ENCODE measurements at regions not wholly inside any gene's neighbourhood (a gene's known extent, or its start where the extent isn't known, plus 50 kb on each side); places are given as distances from the start of the nearest gene placed in this dataset.

- DNase-seq, result no peak
Observed at GRCh38 chr2:2762166-2762908, 431.3 kb upstream of the MYT1L start.

DNA sequence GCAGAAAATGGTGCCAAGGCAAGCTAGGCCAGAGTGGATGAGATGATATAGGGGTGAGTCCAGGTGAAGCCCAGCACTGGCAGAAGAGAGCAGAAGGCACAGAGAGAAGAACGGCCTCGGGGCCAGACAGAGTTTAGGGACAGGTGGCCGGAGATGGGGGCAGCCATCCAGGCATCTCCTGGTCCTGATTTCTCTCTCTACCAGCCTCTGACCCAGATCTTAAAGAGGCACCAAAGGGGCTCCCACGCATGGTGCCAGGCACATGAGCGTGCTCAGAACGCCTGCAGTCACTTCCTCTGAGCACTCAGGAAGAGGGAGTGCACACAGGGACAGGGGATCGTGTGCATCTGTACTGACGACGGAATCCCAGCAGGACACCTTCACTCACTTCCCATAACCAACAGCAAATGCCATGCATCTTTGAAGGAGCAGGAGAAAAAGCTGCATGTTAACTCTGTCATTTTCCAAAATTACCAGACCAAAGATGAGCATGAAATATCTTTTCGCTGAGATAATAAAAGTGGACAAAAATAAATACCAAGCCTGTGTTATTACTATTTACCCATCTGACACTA is 427.8 kb upstream of the MYT1L start:
- DNase-seq, result no peak

DNA sequence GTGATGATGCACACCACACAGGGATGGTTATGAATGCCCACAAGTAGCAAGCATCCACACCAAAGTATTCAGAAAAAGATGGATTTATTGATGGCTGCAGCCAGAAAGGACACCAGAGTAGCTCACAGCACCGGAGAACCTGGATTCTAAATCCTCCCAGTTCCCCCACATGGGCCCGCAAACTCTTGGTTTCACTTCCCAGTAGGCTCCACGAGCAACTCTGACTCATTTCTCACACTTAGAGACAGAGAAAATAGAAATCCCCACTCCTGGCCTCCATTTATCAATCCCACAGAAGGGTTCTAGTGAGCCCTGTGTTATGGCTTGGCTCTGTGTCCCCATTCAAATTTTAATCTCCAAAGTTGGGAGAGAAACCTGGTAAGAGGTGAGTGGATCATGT is 426.7 kb upstream of the MYT1L start:
- DNase-seq, result no peak

- no peak for DNase-seq
Observed at GRCh38 chr2:2756886-2757285, 425.8 kb upstream of the MYT1L start.

GRCh38 chr2:2755990-2756389 is 424.9 kb upstream of the MYT1L start:
- no peak for DNase-seq

- DNase-seq, result no peak
Observed at GRCh38 chr2:2754940-2755339, 423.9 kb upstream of the MYT1L start.

DNA sequence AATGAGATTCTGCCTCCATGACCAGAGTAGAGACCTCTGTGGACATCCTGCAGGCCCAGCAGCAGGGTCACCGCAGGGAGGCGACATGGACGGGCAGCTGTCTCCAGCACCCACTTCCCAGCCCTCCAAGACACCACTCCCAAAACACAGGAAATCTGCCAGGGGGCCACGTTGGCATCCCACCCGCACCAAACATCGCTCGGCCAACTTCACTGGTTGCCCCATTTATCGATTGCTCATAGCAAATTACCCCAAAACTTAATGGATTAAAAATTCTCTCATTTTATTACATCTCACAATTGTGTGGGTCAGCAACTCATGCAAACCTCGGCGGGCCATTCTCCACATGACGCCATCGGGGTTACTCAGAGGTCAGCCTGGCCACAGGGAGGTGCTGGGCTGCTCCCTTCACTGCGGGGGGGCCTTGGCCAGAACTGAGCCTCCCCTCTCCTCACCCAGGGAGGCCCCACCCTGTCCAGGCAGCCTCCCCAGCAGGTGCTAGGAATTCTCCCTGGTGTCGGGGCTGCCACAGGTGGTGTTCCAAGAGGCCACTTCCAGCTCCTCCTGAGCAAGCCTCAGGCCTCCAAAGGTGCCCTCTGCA is 420.7 kb upstream of the MYT1L start:
- DNase-seq, result no peak

DNA sequence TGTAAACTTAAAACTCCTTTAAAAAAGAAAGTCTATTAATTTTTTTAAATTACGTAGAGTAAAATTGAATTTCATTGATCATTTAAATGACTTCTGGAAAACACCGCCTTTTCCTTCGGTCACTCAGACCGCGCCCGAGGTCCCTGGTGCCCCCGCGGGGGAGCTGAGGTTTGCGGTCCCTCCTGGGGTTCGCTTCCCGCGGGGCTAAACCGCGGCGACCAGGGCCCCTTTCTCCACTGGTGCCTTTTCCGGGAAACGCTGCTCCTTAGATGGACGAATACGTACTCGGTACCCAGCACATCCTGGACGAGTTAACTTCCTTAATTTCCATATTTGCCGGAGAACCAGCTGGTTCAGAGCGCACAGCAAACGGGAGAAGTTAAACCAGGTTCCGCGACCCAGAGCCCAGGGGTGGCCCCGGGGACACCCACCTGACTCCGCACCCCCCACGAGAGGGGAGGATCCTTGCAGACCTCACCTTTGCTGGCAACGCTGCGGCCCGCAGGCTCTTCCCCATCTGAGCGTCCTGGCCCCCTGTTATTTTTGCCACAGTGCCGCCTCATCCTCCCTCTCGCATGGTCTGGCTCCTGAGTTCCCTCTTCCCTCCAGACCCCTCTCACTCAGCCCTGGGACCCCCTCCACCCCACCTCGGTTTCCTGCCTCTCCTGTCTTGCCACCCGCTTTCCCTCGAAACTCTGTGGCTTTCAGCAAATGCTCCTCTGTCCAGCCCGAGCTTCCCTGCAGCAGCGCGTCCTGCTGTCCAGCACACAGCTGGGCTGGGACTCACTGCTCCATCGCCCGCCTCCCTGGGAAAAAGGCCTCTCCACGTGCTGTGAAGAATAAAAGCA is 420.0 kb upstream of the MYT1L start:
- no peak for DNase-seq

DNA sequence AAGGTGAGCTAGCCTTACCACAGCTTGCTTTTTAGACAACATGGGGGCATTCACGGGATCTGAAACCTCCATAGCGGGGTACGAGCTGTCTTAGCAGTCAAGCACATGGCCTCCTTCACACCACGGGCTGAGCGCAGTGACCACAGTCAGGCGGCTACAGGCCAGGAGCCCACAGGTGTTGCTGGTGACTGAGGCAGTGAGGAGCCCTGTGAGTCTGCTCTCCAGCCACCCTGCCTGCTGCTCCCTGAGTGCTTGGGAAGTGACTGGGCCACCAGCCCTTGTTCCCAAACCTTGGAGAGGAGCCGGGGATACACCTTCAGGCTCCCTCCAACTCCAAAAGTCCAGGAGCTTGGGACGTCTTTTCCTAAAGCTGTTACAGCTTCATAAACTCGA is 418.1 kb upstream of the MYT1L start:
- no peak for DNase-seq

- DNase-seq, result no peak
Observed at GRCh38 chr2:2748399-2749205, 417.5 kb upstream of the MYT1L start.

DNA sequence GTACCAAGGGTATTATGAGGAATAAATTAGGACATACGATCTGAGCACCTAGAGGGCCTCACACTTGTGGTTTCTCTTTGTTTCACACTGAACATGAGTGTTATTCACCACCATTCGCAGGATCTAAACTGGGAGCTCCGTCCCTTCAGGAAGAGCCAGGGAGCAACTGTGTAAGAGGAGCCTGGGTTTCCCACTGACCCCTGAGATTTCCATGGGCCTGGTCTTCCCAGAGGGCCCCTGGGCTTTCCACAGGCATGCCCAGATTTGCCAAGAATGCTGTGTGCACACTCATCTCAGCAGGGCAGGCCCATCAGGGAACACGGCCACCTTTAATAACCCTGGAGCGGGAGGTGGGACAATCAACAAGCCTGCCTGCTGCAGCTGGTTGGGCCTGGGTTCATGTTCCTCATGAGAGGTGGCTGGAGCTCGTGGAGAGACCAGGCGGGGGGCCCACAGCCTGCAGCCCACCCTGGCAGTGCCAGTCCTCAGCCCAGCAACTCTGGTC is 416.8 kb upstream of the MYT1L start:
- no peak for DNase-seq

GRCh38 chr2:2746731-2747130 is 415.7 kb upstream of the MYT1L start:
- no peak for DNase-seq

GRCh38 chr2:2744958-2745715 is 414.1 kb upstream of the MYT1L start:
- DNase-seq, result no peak

GRCh38 chr2:2744107-2744506 is 413.0 kb upstream of the MYT1L start:
- DNase-seq, result no peak

DNA sequence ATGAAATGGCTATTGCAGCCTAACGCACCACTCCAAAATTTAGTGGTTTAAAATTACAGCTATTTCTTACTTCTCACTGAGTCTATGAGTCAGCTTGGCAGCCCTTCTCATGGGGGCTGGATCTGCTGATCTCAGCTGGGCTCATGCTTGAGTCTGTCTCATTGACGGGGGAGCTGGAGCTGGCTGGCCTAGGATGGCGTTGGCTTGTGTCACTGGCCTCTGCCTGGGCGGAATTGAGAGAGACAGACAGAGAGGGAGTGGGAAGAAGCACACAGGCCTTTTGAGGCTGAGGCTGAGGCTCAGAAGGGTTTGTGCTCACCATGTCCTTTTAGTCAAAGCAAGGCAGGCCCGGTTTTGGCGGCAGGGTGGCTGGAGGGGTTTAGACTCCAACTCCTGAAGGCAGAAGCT is 412.1 kb upstream of the MYT1L start:
- DNase-seq, result no peak

DNA sequence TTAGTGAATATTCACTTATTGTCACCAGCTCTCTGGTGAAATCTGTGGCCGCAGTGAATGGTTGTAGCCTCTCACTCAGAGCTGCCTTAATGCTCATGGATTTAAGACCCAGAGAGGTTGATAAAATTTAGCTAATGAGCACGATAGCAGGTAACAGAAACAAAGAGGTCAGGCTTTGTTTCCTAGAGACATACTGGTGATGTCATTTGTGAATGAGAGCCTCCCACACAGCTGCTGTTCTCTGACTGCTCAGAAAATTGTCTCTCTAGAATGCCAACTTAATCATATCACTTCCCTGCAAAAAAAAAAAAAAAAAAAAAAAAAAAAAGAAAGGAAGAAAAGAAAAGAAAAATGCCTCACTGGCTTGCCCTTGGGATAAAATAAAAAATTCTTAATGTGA is 411.7 kb upstream of the MYT1L start:
- no peak for DNase-seq

DNA sequence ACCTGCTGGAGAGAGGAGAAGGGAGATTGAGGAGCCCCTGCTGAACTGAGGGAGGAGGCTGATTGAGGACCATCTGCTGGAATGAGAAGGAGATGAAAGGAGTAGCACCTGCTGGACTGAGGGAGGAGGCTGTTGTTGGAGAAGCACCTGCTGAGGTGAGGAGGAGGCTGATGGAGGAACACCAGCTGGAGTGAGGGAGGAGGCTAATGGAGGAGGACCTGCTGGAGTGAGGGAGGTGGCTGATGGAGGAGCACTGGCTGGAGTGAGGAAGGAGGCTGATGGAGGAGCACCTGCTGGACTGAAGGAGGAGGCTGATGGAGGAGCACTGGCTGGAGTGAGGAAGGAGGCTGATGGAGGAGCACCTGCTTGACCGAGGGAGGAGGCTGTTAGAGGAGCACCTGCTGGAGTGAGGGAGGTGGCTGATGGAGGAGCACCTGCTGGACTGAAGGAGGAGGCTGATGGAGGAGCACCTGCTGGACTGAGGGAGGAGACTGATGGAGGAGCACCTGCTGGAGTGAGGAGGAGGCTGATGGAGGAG is 409.2 kb upstream of the MYT1L start:
- no peak for DNase-seq

GRCh38 chr2:2739231-2739795 is 408.2 kb upstream of the MYT1L start:
- no peak for DNase-seq

GRCh38 chr2:2738684-2739083 is 407.6 kb upstream of the MYT1L start:
- DNase-seq, result no peak

DNA sequence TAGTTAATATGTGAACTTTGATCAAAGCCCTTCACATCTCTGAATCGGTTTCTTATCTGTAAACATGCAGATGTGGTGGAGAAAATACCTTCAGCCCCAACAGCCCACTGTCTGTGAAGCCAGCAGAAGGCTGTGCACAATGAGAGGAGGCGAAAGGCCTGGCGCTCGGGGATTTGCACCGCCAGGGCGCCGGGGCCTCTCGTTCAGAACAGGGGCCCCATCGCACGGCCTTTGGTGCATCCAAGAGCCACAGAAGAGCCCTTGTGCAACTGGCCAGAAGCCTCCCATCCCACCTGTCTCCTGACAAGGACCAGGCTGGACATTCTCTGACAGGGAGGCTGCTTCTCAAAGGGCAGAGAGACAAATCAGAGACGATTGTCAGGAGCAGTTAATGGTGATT is 407.2 kb upstream of the MYT1L start:
- DNase-seq, result no peak

DNA sequence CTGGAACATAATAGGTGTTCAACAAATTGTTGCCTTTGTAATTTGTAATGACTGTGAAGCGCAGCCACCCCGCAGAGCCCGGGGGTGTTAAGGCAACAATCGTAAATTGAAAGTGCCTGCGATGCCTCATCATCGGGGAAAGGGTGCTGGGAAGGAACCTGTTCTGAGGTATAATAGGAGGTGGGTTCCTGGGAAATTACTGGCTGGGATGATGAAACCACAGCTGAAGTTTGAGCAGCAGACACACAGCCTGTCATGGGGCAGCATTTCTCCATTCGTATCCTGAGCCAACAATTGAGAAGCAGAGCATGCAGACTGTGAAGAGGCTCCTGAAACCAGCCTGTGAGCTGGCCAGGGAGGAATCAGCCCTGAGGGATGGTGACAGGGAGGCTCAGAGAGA is 404.0 kb upstream of the MYT1L start:
- no peak for DNase-seq
